AG04450 (cell line): ENCODE measurements at regions not wholly inside any gene's neighbourhood (a gene's known extent, or its start where the extent isn't known, plus 50 kb on each side); places are given as distances from the start of the nearest gene placed in this dataset.

Experiments used
- CTCF ChIA-PET: fragments of 300-600, 350-600 bp; formaldehyde crosslinking; extraction: SDS; loops from one replicate; lab custom pipeline; 2022; ENCODE audit warnings: antibody characterized with exemption, inconsistent platforms; lab: Charles Lee
- POLR2A ChIA-PET: fragments of 350-600 bp; formaldehyde crosslinking; extraction: SDS; loops from one replicate; lab custom pipeline; 2021; ENCODE audit warnings: antibody characterized with exemption, inconsistent platforms; lab: Yijun Ruan, JAX
- DNase-seq: peaks from one replicate; pipeline ENCODE4 v3.0.0-alpha.2; 2011; ENCODE audit warnings: low read depth, low spot score
- H3K27ac ChIP-seq: one replicate; pipeline ENCODE4 v1.5.1; 2012; ENCODE audit warnings: low read depth, low read length, control low read depth
- H3K27me3 ChIP-seq: one replicate; pipeline ENCODE4 v1.6.0; 2012; ENCODE audit warnings: low read length; ENCODE audit not compliant: control insufficient read depth, insufficient read depth
- H3K4me3 ChIP-seq: 2 replicates; pipeline ENCODE4 v1.5.1; 2011; ENCODE audit warnings: mild to moderate bottlenecking, low read depth, low read length, control low read depth
- H3K9me3 ChIP-seq: 2 replicates; pipeline ENCODE4 v1.5.1; 2012; ENCODE audit warnings: low read length; ENCODE audit not compliant: control insufficient read depth, insufficient read depth
- CTCF ChIP-seq: IDR thresholded peaks from 2 replicates; pipeline ENCODE4 v1.5.1; 2011; ENCODE audit warnings: low read depth, low read length, control low read depth, inconsistent platforms

- Histone ChIP-seq H3K9me3 (no peaks in the 10 kb centered on the region), H3K4me3 (no peak overlapping the region), H3K27me3 (no peaks in the 10 kb centered on the region), H3K27ac (no peak overlapping the region)
- TF ChIP-seq CTCF = no peak
- DNase-seq = no peak
- ChIA-PET POLR2A (no interaction called here), CTCF (interaction anchor here (0.8 kb wide), 1 partner anchor 84 kb away, joined by 3 read pairs; no protein-coding TSS in a partner anchor)
Measured at GRCh38 chrX:3465017-3465416, 118.6 kb upstream of the MXRA5 start.

DNA sequence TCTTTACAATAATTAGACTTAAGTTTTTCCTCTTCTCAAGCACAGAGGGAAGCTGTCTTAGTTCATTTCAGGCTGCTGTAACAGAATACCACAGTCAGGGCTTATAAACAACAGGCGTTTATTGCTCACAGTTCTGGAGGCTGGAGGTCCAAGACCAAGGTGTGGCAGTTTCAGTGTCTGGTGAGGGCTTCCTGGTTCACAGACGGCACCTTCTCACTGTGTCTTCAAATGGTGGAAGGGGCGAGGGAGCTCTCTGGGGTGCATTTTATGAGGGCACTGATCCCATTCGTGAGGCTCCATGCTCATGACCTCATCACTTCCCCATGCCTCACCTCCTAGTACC, 115.7 kb upstream of the MXRA5 start:
- DNase-seq = no peak
- CTCF ChIA-PET = no interaction called here
- POLR2A ChIA-PET = no interaction called here

GRCh38 chrX:3461397-3462165, 115.1 kb upstream of the MXRA5 start:
- Histone ChIP-seq H3K27me3 (peaks cover 1% of the 10 kb centered on the region), H3K4me3 (no peak overlapping the region), H3K9me3 (no peaks in the 10 kb centered on the region; the same call in 1 of the 2 replicates), H3K27ac (no peak overlapping the region)
- ChIA-PET CTCF (no interaction called here), POLR2A (no interaction called here)
- DNase-seq = no peak
- TF ChIP-seq CTCF = no peak

More for the DNA sequence above, 115.7 kb upstream of the MXRA5 start:
- Histone ChIP-seq H3K4me3 (no peak overlapping the region), H3K27ac (no peak overlapping the region), H3K9me3 (no peaks in the 10 kb centered on the region), H3K27me3 (no peaks in the 10 kb centered on the region)
- no peak for TF ChIP-seq CTCF

- ChIA-PET CTCF (no interaction called here), POLR2A (no interaction called here)
- H3K4me3 ChIP-seq = no peak overlapping the region
- no peak for DNase-seq
- no peak for TF ChIP-seq CTCF
- H3K9me3 ChIP-seq = peaks cover 3% of the 10 kb centered on the region; the same call in 1 of the 2 replicates
- no peak overlapping the region for H3K27ac ChIP-seq
- H3K27me3 ChIP-seq = peaks cover 2% of the 10 kb centered on the region
Measured at GRCh38 chrX:3455796-3456195, 109.3 kb upstream of the MXRA5 start.

GRCh38 chrX:3451571-3451970, 105.1 kb upstream of the MXRA5 start:
- CTCF ChIA-PET = no interaction called here
- no peak for DNase-seq
- Histone ChIP-seq H3K4me3 (no peak overlapping the region), H3K9me3 (peaks cover 3% of the 10 kb centered on the region; the same call in 1 of the 2 replicates), H3K27me3 (peaks cover under 1% of the 10 kb centered on the region), H3K27ac (no peak overlapping the region)
- TF ChIP-seq CTCF = no peak
- POLR2A ChIA-PET = no interaction called here
